ENCODE measurements at regions not wholly inside any gene's neighbourhood (a gene's known extent, or its start where the extent isn't known, plus 50 kb on each side); places are given as distances from the start of the nearest gene placed in this dataset.

- TF ChIP-seq CTCF (IDR thresholded peaks at IDR 0.05; ENCODE audit: poor library complexity) (no peak), EZH2 (IDR thresholded peaks at IDR 0.05; ENCODE audit: borderline replicate concordance) (no peak), EZH2phosphoT487 (IDR thresholded peaks at IDR 0.05; ENCODE audit: low read depth, severe bottlenecking, unreplicated experiment) (no peak)
Observed at GRCh38 chr12:61896436-61896835, 363.8 kb upstream of the USP15 start.

All from hepatocyte (in vitro differentiated cells).